GM18507 (cell line): ENCODE measurements at regions not wholly inside any gene's neighbourhood (a gene's known extent, or its start where the extent isn't known, plus 50 kb on each side); places are given as distances from the start of the nearest gene placed in this dataset.
"Not testable (repeated sequence)": the region's sequence is repeated elsewhere in the genome, so short reads cannot be mapped to it uniquely, and the experiment has no call there.

Experiments
- DNase-seq: peaks from one replicate; pipeline ENCODE4 v3.0.0; 2011; ENCODE audit warnings: low read depth; ENCODE audit not compliant: insufficient read length; ENCODE audit errors: extremely low spot score
- FAIRE-seq: peaks from 2 replicates; lab custom pipeline; 2011; peaks lifted over from hg19 to GRCh38; lab: Jason Lieb, UNC

DNA sequence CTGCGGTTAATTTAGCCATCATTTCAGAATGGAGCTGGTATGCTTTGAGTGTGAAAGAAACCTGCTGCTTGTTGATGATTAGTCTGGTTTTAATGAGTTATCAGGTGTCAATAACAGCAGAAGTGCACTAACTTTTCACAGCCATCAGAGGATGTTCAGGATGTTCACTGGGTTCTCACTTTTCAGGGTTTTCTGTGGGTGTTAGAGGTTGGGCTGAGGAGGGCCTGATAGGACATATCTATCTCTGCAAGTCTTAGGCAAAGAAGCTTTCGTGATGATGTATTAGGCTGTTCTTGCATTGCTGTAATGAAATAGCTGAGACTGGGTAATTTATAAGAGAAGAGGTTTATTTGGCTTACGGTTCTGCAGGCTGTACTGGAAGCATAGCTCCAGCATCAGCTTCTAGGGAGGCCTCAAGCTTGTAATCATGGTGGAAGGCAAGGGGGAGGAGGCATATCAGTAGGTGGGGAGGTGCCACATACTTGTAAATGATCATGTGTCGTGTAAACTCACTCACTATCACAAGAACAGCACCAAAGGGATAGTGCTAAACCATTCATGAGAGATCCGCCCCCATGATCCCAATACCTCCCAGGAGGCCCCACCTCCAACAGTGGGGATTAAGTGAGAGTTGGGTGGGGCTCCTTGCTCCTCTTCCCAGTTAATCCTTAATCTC, 376.2 kb downstream of the NPIPA7 start:
- DNase-seq, FAIRE-seq: not testable (repeated sequence)

DNA sequence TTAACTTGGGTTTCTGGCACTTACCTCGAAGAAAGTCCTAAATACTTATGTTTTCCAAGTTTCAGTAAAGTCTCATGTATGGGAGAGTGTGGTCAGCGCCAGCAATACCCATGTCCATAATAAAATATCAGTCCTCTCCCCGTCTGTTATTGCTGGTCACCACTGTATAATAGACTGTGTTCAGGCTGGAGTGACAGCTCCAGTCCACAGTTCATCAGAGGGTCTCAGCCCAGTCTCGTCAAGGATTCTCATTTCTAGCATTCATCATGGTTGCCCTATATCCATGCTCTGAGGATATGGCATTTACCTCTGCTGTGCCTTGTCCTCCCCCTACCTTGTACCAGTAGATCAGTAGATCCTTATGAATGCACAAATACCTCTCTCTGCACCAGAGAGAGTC, 384.5 kb downstream of the NPIPA7 start:
- FAIRE-seq: no peak
- DNase-seq: no peak

DNA sequence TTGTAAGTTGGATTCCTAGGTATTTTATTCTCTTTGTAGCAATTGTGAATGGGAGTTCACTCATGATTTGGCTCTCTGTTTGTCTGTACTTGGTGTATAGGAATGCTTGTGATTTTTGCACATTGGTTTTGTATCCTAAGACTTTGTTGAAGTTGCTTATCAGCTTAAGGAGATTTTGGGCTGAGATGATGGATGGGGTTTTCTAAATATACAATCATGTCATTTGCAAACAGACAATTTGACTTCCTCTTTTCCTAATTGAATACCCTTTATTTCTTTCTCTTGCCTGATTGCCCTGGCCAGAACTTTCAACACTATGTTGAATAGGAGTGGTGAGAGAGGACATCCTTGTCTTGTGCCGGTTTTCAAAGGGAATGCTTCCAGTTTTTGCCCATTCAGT, 391.8 kb downstream of the NPIPA7 start:
- DNase-seq, FAIRE-seq: not testable (repeated sequence)

DNA sequence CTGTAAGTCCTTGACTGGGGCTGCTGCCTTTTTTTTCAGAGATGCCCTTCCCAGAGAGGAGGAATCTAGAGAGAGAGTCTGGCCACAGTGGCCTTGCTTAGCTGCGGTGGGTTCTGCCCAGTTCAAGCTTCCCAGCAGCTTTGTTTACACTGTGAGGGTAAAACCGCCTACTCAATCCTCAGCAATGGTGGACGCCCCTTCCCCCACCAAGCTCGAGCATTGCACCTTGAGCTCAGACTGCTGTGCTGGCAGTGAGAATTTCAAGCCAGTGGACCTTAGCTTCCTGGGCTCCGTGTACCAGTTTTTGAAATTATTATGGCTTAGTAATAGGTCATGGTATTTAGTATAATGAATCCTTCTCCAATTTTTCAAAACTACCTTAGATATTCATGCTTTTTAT, 395.4 kb downstream of the NPIPA7 start:
- no peak for FAIRE-seq

DNA sequence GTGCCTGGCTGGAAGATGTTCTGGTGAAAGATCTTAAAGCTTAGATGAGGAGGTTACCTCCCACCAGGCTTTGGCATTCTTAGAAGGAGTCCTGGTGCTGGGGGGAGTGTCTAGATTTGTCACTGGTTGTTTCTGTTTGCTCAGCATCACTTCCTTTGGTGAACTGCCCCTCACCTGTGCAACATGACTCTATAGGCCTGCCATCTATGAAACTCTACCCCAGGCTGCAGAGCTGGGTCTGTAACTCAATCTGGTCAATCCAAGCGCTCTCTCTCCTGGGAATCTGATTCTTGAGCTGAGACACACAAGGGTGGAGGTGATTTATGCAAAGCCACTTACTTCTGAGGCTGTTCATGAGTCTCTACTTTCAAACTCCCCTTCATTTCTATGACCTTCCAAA, 399.4 kb downstream of the NPIPA7 start:
- DNase-seq: no peak
- FAIRE-seq: no peak

More for the DNA sequence above, 395.4 kb downstream of the NPIPA7 start:
- DNase-seq: no peak

DNA sequence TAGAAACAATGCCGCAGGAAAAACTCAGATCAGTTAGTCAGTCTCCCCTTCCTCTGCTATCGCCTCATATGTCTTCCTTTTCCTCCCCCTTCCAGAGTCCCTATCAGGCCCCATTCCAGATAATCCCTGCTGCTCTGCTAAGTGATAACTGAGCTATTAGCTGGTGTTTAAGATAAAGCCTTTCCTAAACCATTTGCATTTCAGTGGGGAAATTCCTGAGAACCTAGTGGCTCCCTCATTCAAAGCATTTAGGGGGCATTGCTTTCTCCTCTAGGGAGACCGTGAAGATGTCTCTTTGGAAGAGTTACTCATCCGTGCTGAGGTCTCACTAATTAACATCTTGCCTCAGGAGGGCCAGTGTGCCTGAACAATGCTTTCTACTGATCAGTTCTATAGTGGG, 401.6 kb downstream of the NPIPA7 start:
- no peak for FAIRE-seq
- no peak for DNase-seq

DNA sequence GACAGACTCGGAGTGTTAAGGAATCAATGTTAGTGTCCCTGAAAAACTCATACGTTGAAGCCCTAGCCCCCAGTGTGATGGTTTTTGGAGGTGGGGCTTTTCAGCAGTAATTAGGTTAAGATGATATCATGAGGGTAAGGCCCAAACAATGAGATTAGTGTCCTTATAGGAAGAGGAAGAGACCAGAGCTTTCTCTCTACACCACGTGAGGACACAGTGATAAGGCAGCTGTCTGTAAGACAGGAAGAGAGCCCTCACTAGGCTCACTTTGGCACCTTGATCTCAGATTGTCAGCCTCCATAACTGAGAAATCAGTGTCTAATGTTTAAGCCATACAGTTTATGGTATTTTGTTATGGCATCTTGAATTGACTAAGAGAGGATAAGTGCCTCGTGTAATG, 403.2 kb downstream of the NPIPA7 start:
- FAIRE-seq: no peak

DNA sequence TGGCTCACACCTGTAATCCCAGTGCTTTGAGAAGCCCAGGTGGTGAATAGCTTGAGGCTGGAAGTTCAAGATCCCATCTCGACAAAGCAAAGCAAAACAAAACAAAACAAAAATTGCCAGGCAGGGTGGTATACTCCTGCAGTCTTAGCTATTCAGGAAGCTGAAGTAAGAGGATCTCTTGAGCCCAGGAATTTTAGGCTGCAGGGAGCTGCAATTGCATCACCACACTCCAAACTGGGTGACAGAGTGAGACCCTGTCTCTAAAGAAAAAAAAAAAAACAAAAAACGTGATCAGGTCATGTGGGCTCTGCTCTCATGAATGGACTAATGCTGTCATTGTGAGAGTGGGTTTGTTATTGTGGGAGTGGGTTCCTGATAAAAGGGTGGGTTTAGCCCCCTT, 409.1 kb downstream of the NPIPA7 start:
- DNase-seq (no peak), FAIRE-seq (no peak)

More for the DNA sequence above, 403.2 kb downstream of the NPIPA7 start:
- DNase-seq: no peak

DNA sequence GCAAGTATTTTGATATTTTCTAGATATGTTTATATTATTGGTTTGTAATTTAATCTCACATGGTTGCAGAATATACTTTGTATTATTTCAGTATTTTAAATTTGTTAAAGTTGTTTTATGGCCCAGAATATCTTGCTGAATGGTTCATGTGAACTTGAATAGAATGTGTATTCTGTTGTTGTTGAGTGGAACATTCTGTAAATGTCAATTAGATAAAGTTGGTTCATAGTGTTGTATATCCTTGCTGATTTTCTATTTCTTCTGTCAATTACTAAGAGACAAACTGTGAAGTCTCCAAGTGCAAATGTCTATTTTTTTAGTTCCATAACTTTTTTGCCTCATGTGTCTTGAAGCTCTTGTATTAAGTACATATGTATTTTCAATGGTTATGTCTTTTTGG, 411.7 kb downstream of the NPIPA7 start:
- DNase-seq: no peak
- no peak for FAIRE-seq

DNA sequence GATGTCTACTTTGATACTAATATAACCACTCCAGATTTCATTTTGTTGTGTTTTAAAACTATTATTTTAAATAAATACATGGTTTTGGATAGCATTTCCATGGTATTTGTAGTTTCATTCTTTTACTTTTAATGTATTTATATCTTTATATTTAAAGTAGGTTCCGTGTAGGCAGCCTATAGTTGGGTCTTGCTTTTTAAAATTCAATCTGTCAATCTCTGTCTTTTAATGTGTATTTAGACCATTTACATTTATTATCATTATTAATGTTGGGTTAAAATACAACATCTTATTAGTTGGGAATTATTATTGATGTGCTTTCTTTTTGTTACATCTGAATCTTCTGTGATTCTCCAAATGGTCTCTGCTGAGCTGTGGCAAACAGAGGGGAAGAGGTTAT, 412.1 kb downstream of the NPIPA7 start:
- no peak for FAIRE-seq

DNA sequence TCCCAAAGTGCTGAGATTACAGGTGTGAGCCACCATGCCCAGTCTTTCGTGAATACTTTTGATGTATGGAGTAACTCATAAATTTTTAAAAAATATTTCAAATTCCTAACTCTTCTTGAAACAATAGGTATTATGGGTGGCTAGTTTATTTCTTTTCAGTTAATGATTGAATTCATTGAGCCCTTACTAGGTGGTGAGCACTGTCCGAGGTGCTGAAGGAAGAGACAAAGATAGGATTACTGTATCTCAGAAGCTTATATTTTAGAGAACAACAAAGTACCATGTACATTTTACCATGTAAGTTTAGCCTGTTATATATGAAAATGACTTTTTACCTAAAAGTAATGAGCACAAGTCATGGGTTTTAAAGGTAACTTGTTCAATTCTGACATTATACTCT, 418.3 kb downstream of the NPIPA7 start:
- FAIRE-seq (no peak), DNase-seq (no peak)

More for the DNA sequence above, 412.1 kb downstream of the NPIPA7 start:
- DNase-seq: no peak

DNA sequence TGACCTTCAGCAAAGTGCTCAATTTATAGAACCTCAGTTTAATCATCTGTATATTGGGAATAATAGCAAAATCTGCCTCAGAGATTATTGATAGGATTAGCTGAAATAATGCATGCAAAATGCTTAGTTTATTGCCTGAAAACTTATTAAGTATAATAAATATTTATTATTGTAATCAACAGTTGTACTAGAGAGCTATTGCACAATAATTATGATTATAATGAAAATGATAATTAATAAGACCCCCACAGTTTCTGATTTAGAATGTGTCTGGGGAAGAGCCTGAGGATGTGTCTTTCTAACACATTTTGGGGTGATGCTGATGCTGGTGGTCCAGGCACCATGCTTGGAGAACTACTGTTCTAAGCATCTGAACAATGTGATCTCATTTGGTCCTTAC, 419.6 kb downstream of the NPIPA7 start:
- FAIRE-seq: no peak
- no peak for DNase-seq

DNA sequence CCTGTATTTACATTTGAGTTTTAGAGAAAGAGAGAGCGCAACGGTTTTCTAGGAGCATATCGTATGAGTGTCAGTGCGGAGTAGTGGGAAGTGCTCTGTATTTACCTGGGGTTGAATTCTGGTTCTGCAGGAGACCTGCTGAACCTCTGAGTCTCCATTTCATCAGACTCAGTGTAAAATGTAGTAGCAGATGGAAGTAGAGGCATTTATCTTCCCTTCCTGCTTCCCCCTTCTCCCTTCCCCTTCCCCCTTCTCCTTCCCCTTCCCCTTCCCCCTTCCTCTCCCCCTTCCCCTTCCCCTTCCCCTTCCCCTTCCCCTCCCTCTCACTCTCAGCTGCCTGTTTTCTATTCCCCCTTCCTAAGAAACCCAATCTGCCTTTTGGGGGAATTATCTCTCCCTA, 426.9 kb downstream of the NPIPA7 start:
- FAIRE-seq: no peak
- no peak for DNase-seq

DNA sequence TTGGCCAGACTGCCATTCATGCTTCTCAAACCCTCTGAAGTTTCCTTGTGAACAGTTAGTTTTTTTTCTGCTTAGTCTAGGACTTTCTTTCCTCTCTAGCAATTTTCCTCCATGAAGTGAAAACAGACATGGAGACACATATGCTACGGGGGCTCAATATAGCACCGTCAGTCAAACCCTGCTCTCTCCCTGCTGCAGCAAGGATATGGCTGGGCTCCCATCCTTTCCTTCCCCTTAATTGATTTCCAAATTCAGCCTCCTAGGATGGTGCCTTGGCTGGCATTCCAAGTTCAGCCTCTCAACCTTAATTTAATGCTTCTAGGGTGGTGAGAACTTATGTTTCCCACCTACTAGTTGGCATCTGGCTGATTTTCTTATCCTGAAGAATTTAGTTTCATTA, 436.7 kb downstream of the NPIPA7 start:
- DNase-seq: no peak
- no peak for FAIRE-seq

DNA sequence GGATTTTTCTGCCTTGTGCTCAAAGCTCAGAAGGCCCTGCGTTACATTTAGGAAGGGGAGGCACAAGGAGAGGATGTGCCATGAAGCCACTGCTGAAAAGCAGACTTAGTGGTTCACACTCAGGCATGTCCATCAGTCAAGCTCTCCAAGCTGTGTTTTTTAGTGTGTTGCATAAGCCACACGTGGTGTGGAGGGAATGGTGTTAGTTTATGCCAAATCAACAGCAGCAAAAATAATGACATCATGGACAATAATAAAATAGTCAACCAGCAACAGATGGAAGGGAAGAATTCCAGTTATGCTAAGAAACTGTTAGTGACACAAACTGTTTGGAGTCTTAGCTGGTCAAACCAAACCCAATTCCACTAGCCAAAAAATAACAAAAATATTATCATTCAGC, 438.3 kb downstream of the NPIPA7 start:
- FAIRE-seq: no peak
- DNase-seq: no peak

DNA sequence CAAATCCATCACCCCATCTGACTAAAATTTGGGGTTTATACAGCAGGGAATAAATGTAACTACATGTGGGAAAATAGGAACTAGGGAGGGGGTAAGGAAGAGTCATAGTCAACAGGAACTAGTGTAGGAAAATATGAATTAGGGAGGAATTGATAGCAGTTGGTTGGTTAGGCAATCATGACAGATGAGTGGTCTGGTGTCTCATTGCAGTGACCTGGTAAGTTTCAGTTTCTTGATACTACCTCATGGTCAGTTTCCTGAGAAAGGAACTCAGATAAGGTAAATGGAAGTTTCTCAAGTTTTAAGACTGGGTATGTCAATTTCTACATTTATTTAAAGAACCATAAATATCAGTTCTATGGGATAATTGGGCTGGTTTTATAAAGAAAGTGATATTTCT, 442.3 kb downstream of the NPIPA7 start:
- DNase-seq (no peak), FAIRE-seq (no peak)

DNA sequence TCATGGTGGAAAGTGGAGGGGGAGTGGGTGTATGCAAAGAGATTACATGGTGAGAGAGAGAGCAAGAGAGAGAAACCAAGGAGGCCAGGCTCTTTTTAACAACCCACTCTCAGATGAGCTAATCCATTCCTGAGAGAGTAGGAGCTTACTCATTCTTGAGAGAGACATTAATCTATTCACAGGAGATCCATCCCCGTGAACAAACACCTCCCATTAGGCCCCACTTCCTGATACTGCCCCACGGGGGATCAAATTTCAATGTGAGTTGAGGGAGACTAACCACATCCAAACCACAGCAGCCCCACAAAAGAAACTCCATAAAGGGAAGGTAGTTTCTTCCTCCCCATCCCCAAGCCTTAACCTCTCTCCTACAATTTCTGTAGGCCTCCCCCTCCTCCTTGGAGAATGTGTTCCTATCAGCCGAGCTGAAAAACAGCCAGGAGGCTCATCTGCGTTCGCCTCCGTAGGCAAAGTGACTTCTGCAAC, 450.0 kb downstream of the NPIPA7 start:
- no peak for FAIRE-seq

DNA sequence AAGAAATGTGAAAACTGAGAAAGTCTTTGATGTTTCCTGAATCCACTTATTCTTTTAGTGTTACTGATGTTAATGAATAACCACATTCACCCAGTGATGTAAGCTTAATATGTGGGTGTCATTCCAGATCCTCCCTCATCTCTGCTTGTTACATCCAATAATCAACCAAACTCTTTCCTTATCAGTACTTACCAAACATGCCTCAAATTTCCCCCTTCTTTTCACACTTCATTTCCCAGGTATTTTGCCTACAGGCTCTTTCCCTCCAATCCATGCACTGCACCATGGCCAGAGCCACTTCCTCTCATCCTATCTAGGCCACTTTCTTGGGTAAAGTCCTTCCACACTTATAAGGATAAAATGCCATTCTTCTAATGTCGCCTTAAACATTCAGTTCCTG, 451.5 kb downstream of the NPIPA7 start:
- no peak for FAIRE-seq

More for the DNA sequence above, 450.0 kb downstream of the NPIPA7 start:
- DNase-seq: no peak

DNA sequence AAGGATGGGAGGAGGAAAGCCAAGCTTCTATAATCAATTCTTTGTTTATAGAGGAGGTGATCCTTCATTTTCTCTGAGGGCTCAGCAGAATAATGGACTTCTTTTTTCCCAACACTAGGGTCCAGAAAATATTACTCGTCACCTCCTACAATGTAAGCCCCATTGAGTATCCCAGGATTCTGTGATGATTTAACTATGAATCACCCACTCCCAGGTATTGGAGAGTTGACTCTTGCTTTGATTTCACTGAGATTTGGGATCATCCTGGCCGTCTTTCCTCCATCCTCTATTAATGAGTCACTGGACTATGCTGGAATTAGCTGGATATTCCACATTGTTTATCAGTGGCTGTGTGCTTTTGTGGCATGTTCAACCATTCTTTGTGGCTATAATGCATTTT, 452.0 kb downstream of the NPIPA7 start:
- DNase-seq: no peak
- no peak for FAIRE-seq

More for the DNA sequence above, 451.5 kb downstream of the NPIPA7 start:
- no peak for DNase-seq

DNA sequence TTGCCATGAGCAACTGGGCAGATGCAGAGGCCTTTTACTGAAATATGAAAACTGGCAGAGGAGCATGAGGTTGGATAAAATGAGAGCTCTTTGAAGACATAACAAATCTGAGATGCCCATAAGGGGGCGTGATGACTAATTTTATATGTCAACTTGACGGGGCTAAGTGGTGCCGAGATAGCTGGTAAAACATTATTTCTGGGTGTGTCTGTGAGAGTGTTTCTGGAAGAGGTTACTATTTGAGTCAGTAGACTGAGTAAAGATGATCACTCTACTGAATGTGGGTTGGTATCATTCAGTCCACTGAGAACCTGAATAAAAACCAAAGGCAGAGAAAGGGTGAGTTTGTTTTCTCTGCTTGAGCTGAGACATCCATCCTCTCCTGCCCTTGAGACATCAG, 454.2 kb downstream of the NPIPA7 start:
- DNase-seq: no peak
- no peak for FAIRE-seq

DNA sequence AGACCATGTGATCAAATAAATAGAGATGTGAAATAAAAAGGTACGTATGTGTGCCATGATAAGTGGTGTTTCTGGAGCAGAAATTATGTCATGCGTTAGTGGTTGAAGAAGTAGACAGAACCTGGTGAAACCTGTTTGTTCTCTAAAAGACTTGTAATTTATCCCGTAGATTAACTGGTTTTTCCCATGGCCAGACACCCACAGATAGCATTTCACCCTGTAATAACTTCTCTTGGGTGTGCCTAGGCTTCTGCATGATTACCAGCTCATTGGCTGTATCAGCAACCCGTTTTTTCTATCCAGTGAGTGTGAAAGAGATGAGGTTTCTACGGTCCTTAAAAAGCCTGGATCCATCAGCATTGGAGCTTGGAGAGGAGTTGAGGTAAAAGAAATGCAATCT, 471.3 kb downstream of the NPIPA7 start:
- DNase-seq (no peak), FAIRE-seq (no peak)

DNA sequence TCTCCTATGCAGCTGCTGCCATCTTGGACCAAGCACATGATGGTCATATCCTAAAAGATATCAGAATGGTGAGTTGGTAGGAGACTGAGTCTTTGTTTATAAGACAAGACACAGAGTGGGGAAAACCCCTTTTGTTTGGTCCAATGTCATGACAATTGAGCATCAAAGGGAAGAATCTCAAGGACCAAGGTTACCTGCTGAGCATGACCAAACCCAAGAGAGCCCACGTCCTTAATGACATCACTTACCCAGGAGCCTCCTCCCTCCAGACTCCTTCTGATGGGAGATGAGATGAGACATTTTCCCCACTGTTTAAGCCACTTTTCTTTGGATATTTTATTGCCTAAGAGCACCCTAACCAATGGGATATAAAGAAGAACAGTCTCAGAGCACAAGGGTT, 478.1 kb downstream of the NPIPA7 start:
- DNase-seq (no peak), FAIRE-seq (no peak)
